Bronchial epithelial cell (primary cell): ENCODE measurements at regions not wholly inside any gene's neighbourhood (a gene's known extent, or its start where the extent isn't known, plus 50 kb on each side); places are given as distances from the start of the nearest gene placed in this dataset.

Source experiments
- DNase-seq: peaks from one replicate; pipeline ENCODE4 v3.0.0-alpha.2; 2010; ENCODE audit warnings: low read depth
- FAIRE-seq: peaks from 2 replicates; lab custom pipeline; 2011; peaks lifted over from hg19 to GRCh38; lab: Jason Lieb, UNC
- H3K27me3 ChIP-seq: 2 replicates; pipeline ENCODE4 v1.5.1; 2011; ENCODE audit warnings: low read length; ENCODE audit not compliant: control insufficient read depth, insufficient read depth
- H3K36me3 ChIP-seq: 2 replicates; pipeline ENCODE4 v1.5.1; 2011; ENCODE audit warnings: low read length; ENCODE audit not compliant: control insufficient read depth, insufficient read depth
- H3K4me3 ChIP-seq: 2 replicates; pipeline ENCODE4 v1.5.1; 2011; ENCODE audit warnings: mild to moderate bottlenecking, low read depth, low read length, control low read depth
- TF ChIP-seq, protein P1 (sequence below): IDR thresholded peaks from 2 replicates; pipeline ENCODE4 v1.5.1; 2011; ENCODE audit warnings: mild to moderate bottlenecking, moderate library complexity, low read length, control low read depth, inconsistent platforms; ENCODE audit not compliant: insufficient read depth, severe bottlenecking

GRCh38 chr2:47303341-47304148 is 65.6 kb upstream of the EPCAM start:
- H3K4me3 ChIP-seq: no peak overlapping the region
- FAIRE-seq: no peak
- TF ChIP-seq, protein P1, sequence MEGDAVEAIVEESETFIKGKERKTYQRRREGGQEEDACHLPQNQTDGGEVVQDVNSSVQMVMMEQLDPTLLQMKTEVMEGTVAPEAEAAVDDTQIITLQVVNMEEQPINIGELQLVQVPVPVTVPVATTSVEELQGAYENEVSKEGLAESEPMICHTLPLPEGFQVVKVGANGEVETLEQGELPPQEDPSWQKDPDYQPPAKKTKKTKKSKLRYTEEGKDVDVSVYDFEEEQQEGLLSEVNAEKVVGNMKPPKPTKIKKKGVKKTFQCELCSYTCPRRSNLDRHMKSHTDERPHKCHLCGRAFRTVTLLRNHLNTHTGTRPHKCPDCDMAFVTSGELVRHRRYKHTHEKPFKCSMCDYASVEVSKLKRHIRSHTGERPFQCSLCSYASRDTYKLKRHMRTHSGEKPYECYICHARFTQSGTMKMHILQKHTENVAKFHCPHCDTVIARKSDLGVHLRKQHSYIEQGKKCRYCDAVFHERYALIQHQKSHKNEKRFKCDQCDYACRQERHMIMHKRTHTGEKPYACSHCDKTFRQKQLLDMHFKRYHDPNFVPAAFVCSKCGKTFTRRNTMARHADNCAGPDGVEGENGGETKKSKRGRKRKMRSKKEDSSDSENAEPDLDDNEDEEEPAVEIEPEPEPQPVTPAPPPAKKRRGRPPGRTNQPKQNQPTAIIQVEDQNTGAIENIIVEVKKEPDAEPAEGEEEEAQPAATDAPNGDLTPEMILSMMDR: no peak
- DNase-seq: peak; percentile 41
- H3K27me3 ChIP-seq: peaks cover 4% of the 10 kb centered on the region
- no peaks in the 10 kb centered on the region for H3K36me3 ChIP-seq

GRCh38 chr2:47302308-47302707 is 66.8 kb upstream of the EPCAM start:
- Histone ChIP-seq H3K36me3 (no peaks in the 10 kb centered on the region), H3K27me3 (peaks cover 4% of the 10 kb centered on the region), H3K4me3 (no peak overlapping the region)
- no peak for FAIRE-seq
- DNase-seq: no peak
- TF ChIP-seq, protein P1: no peak

DNA sequence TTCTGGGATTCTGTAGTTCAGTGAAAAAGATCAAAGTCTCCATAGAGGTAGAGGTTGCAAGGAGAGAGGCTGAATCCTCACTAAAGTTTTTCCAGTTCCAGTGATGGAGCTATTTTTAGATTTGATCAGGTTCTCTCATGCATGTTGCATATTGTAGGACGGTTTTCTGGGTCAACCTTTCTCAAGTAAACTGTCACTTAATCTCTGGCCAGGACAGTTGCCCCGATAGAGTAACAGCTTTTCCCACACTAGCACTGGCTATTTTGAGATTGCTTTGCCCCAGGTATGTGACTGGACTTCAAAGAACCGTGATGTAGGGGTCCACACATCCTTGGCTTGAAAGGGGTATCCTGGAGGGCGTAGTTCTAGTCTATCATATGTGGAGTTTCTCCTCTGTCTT is 67.4 kb upstream of the EPCAM start:
- TF ChIP-seq, protein P1: no peak
- FAIRE-seq (no peak), DNase-seq (no peak)
- H3K36me3 ChIP-seq: no peaks in the 10 kb centered on the region
- H3K4me3 ChIP-seq: no peak overlapping the region
- peaks cover 4% of the 10 kb centered on the region for H3K27me3 ChIP-seq

GRCh38 chr2:47301277-47301618 is 67.9 kb upstream of the EPCAM start:
- FAIRE-seq: no peak
- TF ChIP-seq, protein P1: no peak

DNA sequence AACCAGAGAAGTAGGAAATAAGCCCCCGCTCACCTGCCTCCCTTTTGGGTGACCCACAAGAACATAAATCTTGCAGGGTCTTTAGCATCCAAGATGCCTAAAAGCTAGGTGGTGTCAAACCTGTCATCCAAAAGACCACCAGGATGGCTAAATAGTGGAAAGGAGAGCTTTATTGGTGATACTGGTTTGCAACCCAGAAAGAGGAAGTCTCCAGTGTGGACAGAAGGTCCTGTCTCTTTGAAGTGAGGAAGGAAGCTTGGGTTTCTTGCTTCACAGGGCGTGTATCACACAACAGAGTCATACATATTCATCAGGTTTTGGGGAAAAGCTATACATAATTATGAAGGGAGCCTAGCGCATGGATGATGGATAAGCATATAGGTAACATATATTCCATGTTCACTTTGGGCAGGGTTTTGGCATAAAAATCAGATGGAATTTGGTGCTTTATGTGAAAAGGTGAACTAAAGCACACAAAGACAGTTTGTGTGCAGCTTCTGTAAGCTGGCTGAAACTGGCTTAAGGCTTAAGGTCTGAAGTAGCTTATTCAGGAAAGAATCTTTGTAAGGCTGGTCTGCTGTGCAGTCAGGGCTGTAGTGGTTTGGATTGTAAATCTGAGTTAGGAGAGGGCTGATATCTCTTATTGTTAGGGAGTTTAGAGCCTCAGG is 68.4 kb upstream of the EPCAM start:
- no peak for FAIRE-seq
- no peak for DNase-seq
- H3K27me3 ChIP-seq: peaks cover 4% of the 10 kb centered on the region

More at GRCh38 chr2:47301277-47301618, 67.9 kb upstream of the EPCAM start:
- Histone ChIP-seq H3K36me3 (no peaks in the 10 kb centered on the region), H3K4me3 (no peak overlapping the region), H3K27me3 (peaks cover 4% of the 10 kb centered on the region)
- no peak for DNase-seq

More for the DNA sequence above, 68.4 kb upstream of the EPCAM start:
- TF ChIP-seq, protein P1: no peak
- H3K4me3 ChIP-seq: no peak overlapping the region
- H3K36me3 ChIP-seq: no peaks in the 10 kb centered on the region
